Loucy (cell line): ENCODE measurements at regions not wholly inside any gene's neighbourhood (a gene's known extent, or its start where the extent isn't known, plus 50 kb on each side); places are given as distances from the start of the nearest gene placed in this dataset.

ENCODE experiments used
- H2AFZ ChIP-seq: fragments of 200-600 bp; sonication (generic); 2 replicates; pipeline ENCODE4 v1.6.0; 2016; ENCODE audit warnings: antibody characterized with exemption, mild to moderate bottlenecking, low read length, moderate library complexity
- H3F3A ChIP-seq: fragments of 200-600 bp; 2 replicates; pipeline ENCODE4 v1.6.0; 2016; ENCODE audit warnings: antibody characterized with exemption, low read depth, mild to moderate bottlenecking
- H3K27me3 ChIP-seq: fragments of 200-600 bp; sonication (generic); 2 replicates; pipeline ENCODE4 v1.6.1; 2014; ENCODE audit warnings: low read length, mild to moderate bottlenecking; ENCODE audit not compliant: insufficient read depth, poor library complexity, severe bottlenecking
- H3K36me3 ChIP-seq: fragments of 200-600 bp; sonication (generic); 2 replicates; pipeline ENCODE4 v1.6.1; 2016; ENCODE audit warnings: low read length; ENCODE audit not compliant: insufficient read depth
- H3K4me1 ChIP-seq: fragments of 200-600 bp; sonication (generic); 2 replicates; pipeline ENCODE4 v1.5.1; 2014; ENCODE audit warnings: low read length, mild to moderate bottlenecking; ENCODE audit not compliant: insufficient read depth, poor library complexity, severe bottlenecking
- H3K4me2 ChIP-seq: fragments of 200-600 bp; sonication (generic); 2 replicates; pipeline ENCODE4 v1.6.0; 2014; ENCODE audit warnings: antibody characterized with exemption, low read length, low read depth, mild to moderate bottlenecking; ENCODE audit not compliant: poor library complexity, severe bottlenecking
- H3K4me3 ChIP-seq: fragments of 200-600 bp; sonication (generic); 2 replicates; pipeline ENCODE4 v1.5.1; 2014; ENCODE audit warnings: low read length, mild to moderate bottlenecking, mixed read lengths; ENCODE audit not compliant: poor library complexity, severe bottlenecking
- H3K79me2 ChIP-seq: fragments of 200-600 bp; sonication (generic); 2 replicates; pipeline ENCODE4 v1.6.1; 2014; ENCODE audit warnings: low read length; ENCODE audit not compliant: insufficient read depth
- H3K9ac ChIP-seq: fragments of 200-600 bp; sonication (generic); 2 replicates; pipeline ENCODE4 v1.6.0; 2014; ENCODE audit warnings: mild to moderate bottlenecking, low read depth, low read length, moderate library complexity; ENCODE audit not compliant: poor library complexity, severe bottlenecking
- H3K9me2 ChIP-seq: fragments of 200-600 bp; sonication (generic); replicated peaks from 2 replicates; pipeline ENCODE4 v1.6.1; 2016; ENCODE audit warnings: low read depth, low read length, mixed read lengths
- H3K9me3 ChIP-seq: fragments of 200-600 bp; sonication (generic); 2 replicates; pipeline ENCODE4 v1.6.1; 2014; ENCODE audit warnings: mild to moderate bottlenecking, antibody characterized with exemption, low read length, low read depth; ENCODE audit not compliant: insufficient read depth
- H4K20me1 ChIP-seq: fragments of 200-600 bp; sonication (generic); 2 replicates; pipeline ENCODE4 v1.6.0; 2014; ENCODE audit warnings: antibody characterized with exemption, low read length, mild to moderate bottlenecking; ENCODE audit not compliant: insufficient read depth, poor library complexity, severe bottlenecking
- CTCF ChIP-seq: fragments of 200-600 bp; sonication (generic); conservative IDR thresholded peaks from 2 replicates; pipeline ENCODE4 v1.5.1; 2014; ENCODE audit warnings: mild to moderate bottlenecking, antibody characterized with exemption, low read length
- EZH2phosphoT487 ChIP-seq: fragments of 200-600 bp; IDR thresholded peaks from 2 replicates; pipeline ENCODE4 v1.6.1; 2018; ENCODE audit warnings: antibody characterized with exemption, mild to moderate bottlenecking, moderate library complexity, borderline replicate concordance

- Histone ChIP-seq H3K4me2 (no peak overlapping the region), H3K4me1 (no peaks in the 10 kb centered on the region)
- TF ChIP-seq CTCF (no peak), EZH2phosphoT487 (no peak)
Measured at GRCh38 chr21:15947677-15948076, 217.9 kb downstream of the USP25 start.

GRCh38 chr21:15953551-15954116, 223.9 kb downstream of the USP25 start:
- Histone ChIP-seq H3K9me2 (no peaks in the 10 kb centered on the region), H3K79me2 (no peaks in the 10 kb centered on the region), H4K20me1 (no peaks in the 10 kb centered on the region), H3F3A (no peaks in the 10 kb centered on the region), H3K4me1 (no peaks in the 10 kb centered on the region), H3K9ac (no peak overlapping the region), H3K4me3 (no peak overlapping the region), H3K4me2 (no peak overlapping the region), H3K36me3 (no peaks in the 10 kb centered on the region), H3K27me3 (no peaks in the 10 kb centered on the region), H3K9me3 (peaks cover 10% of the 10 kb centered on the region; the same call in 1 of the 2 replicates), H2AFZ (no peak overlapping the region)
- TF ChIP-seq EZH2phosphoT487 (no peak), CTCF (no peak)

More at GRCh38 chr21:15947677-15948076, 217.9 kb downstream of the USP25 start:
- no peaks in the 10 kb centered on the region for H3K79me2 ChIP-seq
- 0 out of 2 replicates have a peak, but pooled peaks cover 6% of the 10 kb centered on the region for H3K9me2 ChIP-seq
- no peaks in the 10 kb centered on the region for H3K36me3 ChIP-seq
- no peaks in the 10 kb centered on the region for H3F3A ChIP-seq
- H3K4me3 ChIP-seq, result no peak overlapping the region
- H3K27me3 ChIP-seq, result no peaks in the 10 kb centered on the region
- no peak overlapping the region for H2AFZ ChIP-seq
- H3K9me3 ChIP-seq, result no peaks in the 10 kb centered on the region
- H4K20me1 ChIP-seq, result no peaks in the 10 kb centered on the region
- no peak overlapping the region for H3K9ac ChIP-seq

- no peaks in the 10 kb centered on the region for H3K27me3 ChIP-seq
- no peaks in the 10 kb centered on the region for H3K36me3 ChIP-seq
- H3K4me1 ChIP-seq, result no peaks in the 10 kb centered on the region
- no peak overlapping the region for H3K4me3 ChIP-seq
- no peak overlapping the region for H2AFZ ChIP-seq
- H3F3A ChIP-seq, result no peaks in the 10 kb centered on the region
- H3K79me2 ChIP-seq, result no peaks in the 10 kb centered on the region
- H3K9ac ChIP-seq, result no peak overlapping the region
- H4K20me1 ChIP-seq, result no peaks in the 10 kb centered on the region
- no peak for TF ChIP-seq CTCF
- no peak for TF ChIP-seq EZH2phosphoT487
- no peak overlapping the region for H3K4me2 ChIP-seq
- H3K9me3 ChIP-seq, result no peaks in the 10 kb centered on the region
- H3K9me2 ChIP-seq, result no peaks in the 10 kb centered on the region
Measured at GRCh38 chr21:15964236-15964855, 234.6 kb downstream of the USP25 start.
